ENCODE measurements at regions not wholly inside any gene's neighbourhood (a gene's known extent, or its start where the extent isn't known, plus 50 kb on each side); places are given as distances from the start of the nearest gene placed in this dataset.
A peak's percentile ranks its signal among the peaks of the same experiment; 100 is the strongest.

DNA sequence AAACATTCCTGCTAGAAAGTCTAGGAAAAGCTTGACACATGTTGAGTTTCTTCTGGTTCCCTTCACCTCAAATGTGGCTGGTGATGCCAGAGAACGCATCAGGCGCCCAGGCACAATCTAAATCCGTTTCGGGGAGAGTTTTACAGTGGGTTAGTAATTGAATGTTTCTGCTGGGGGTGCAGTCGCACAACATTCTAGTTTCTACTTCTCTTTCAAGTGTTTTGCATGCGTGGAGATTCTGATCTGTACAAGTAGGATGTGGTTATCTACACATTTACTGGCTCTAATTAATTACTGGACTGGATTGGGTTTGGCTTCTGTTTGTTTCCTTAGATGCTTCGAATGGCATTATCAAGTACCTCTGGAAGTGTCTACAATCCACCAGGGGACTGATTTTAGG, 173.8 kb downstream of the TMEM26 start:
- 87 to 95% (median 90%) methylated on average over 7 of the region's 7 CpGs for WGBS, 4 donors
- intact Hi-C loops (cut with DNase I), result no loop called here
- no peak overlapping the region for H3K4me3 ChIP-seq
- no peaks in the 10 kb centered on the region for H3K9me3 ChIP-seq (replicated peaks in 1 of 3)
- H3K27me3 ChIP-seq, result no peaks in the 10 kb centered on the region
- TF ChIP-seq, protein P1, sequence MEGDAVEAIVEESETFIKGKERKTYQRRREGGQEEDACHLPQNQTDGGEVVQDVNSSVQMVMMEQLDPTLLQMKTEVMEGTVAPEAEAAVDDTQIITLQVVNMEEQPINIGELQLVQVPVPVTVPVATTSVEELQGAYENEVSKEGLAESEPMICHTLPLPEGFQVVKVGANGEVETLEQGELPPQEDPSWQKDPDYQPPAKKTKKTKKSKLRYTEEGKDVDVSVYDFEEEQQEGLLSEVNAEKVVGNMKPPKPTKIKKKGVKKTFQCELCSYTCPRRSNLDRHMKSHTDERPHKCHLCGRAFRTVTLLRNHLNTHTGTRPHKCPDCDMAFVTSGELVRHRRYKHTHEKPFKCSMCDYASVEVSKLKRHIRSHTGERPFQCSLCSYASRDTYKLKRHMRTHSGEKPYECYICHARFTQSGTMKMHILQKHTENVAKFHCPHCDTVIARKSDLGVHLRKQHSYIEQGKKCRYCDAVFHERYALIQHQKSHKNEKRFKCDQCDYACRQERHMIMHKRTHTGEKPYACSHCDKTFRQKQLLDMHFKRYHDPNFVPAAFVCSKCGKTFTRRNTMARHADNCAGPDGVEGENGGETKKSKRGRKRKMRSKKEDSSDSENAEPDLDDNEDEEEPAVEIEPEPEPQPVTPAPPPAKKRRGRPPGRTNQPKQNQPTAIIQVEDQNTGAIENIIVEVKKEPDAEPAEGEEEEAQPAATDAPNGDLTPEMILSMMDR (IDR thresholded peaks at IDR 0.05), result no peak
- no peak for TF ChIP-seq POLR2A (IDR thresholded peaks at IDR 0.05)
- no peaks in the 10 kb centered on the region for H3K36me3 ChIP-seq (replicated peaks in 1 of 2)
- peaks cover 5 to 8% of the 10 kb centered on the region in 2 donors for H3K4me1 ChIP-seq (replicated peaks in 1 of 2)
- DNase-seq, result no peak
- H3K27ac ChIP-seq, result no peak overlapping the region

DNA sequence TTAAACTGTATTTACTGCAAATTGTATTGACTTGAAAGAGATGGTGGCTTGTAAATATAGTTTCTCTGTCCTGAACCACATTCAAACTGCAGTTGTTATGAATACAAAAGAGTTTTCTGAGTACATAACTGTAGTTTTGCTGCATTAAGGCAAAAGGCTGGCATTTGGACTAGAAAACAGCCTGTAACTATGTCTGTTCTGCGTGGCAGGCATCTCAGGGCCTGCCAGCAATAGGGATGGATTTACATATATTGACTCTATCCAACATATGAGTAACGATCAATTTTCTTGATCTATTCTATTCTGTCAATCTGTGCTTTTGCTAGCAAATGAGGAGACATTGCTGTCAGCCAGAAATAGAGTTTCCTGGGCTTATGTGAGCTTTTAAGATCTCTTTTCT, 174.6 kb downstream of the TMEM26 start:
- H3K27ac ChIP-seq, result no peak overlapping the region
- H3K9me3 ChIP-seq (replicated peaks in 1 of 3), result no peaks in the 10 kb centered on the region
- no peak for DNase-seq
- no peak for TF ChIP-seq POLR2A (IDR thresholded peaks at IDR 0.05)
- TF ChIP-seq, protein P1 (IDR thresholded peaks at IDR 0.05), result no peak
- no peak overlapping the region for H3K4me3 ChIP-seq
- H3K4me1 ChIP-seq (replicated peaks in 1 of 2), result peaks cover under 1 to 3% of the 10 kb centered on the region in 2 donors
- 83 to 95% (median 90%) methylated on average over 2 of the region's 2 CpGs for WGBS, 4 donors
- H3K36me3 ChIP-seq (replicated peaks in 1 of 2), result no peaks in the 10 kb centered on the region
- intact Hi-C loops (cut with DNase I), result no loop called here
- H3K27me3 ChIP-seq, result no peaks in the 10 kb centered on the region

DNA sequence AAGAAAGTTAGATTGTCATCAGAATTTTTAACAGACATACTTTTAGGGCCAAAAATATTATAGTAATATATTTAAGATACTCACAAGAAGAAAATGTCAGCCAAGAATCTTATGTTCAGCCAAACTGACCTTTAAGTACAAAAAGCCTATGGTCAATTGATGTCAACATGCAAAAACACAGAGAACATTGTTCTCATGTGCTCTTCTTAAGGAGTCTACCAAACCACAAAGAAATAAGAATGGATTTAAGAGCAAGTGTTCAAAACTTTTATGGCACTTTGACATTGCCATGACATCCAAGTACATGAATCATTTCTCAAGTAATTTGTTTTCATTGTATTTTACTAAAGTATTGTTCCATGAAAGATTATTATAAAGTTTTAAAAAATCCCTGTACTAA, 180.4 kb downstream of the TMEM26 start:
- Histone ChIP-seq H3K4me3 (no peak overlapping the region), H3K27me3 (no peaks in the 10 kb centered on the region), H3K36me3 (replicated peaks in 1 of 2) (no peaks in the 10 kb centered on the region), H3K4me1 (replicated peaks in 1 of 2) (no peaks in the 10 kb centered on the region), H3K27ac (no peak overlapping the region), H3K9me3 (replicated peaks in 1 of 3) (no peaks in the 10 kb centered on the region)
- no peak for TF ChIP-seq POLR2A (IDR thresholded peaks at IDR 0.05)
- TF ChIP-seq, protein P1 (IDR thresholded peaks at IDR 0.05), result no peak
- intact Hi-C loops (cut with DNase I), result no loop called here
- no peak for DNase-seq

DNA sequence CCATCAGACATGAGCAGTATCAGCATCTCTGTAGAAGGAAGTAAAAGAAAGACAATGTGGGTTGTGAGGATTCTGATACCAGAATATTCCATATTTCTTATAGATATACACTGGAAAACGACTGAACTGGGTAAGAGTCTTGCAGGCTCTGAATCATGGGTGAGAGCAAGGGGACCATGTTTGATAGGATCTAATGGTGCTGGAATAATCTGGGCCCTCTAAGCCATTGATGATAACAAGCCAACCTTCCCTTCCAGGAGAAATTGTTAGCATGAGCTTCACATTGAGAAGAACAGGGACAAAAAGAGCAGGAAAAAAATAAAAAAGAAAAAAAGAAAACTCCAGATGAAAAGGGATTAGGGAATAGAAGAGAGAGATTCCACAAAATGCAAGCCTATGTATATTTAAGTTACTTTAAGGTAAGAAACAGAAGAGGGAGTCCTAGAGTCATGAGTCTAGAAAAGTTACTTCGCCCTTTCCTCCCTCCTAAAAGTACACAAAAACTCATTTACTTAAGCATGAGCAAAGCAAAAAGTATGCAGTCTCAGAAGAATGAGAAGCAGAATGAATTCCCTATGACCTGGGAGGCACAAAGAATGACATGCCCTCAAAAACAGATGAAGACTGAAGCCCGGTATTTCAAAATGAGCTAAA, 181.9 kb downstream of the TMEM26 start:
- Histone ChIP-seq H3K4me3 (no peak overlapping the region), H3K36me3 (replicated peaks in 1 of 2) (no peaks in the 10 kb centered on the region), H3K27me3 (no peaks in the 10 kb centered on the region), H3K4me1 (replicated peaks in 1 of 2) (no peaks in the 10 kb centered on the region), H3K27ac (no peak overlapping the region), H3K9me3 (replicated peaks in 1 of 3) (no peaks in the 10 kb centered on the region)
- no peak for DNase-seq
- TF ChIP-seq POLR2A (IDR thresholded peaks at IDR 0.05), result no peak
- TF ChIP-seq, protein P1 (IDR thresholded peaks at IDR 0.05), result peak in 1 of 6 experiments; percentile 17
- 57 to 65% (median 63%) methylated on average over 3 of the region's 3 CpGs for WGBS, 4 donors
- intact Hi-C loops (cut with DNase I), result no loop called here
